ENCODE measurements at regions not wholly inside any gene's neighbourhood (a gene's known extent, or its start where the extent isn't known, plus 50 kb on each side); places are given as distances from the start of the nearest gene placed in this dataset.

DNA sequence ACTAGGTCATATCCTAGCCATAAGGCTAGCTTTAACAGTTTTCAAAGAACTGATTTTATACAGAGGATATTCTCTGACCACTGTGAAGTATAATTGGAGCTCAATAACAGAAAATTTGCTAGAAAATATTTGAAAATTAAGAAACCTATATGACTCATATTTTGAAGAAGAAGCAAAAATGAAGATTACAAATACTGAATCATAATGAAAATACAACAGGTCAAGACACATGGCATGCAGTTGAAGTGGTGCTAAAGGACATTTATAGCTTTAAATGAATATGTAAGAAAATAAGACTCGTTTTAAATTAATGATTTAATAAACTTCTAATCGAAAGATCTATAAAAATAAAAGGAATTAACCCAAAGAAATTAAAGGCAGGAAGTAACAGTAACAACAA is 1234.6 kb downstream of the SLC16A7 start:
- Histone ChIP-seq H3K9me3 (ENCODE audit: control insufficient read depth, insufficient read depth, low read length) (0 out of 2 replicates have a peak, but pooled peaks cover 3% of the 10 kb centered on the region), H3K9ac (ENCODE audit: low read depth, low read length) (no peak overlapping the region), H3K36me3 (ENCODE audit: insufficient read depth, low read length) (no peaks in the 10 kb centered on the region), H3K4me1 (ENCODE audit: insufficient read depth, low read length) (no peaks in the 10 kb centered on the region; the same call in 1 of the 2 replicates)

DNA sequence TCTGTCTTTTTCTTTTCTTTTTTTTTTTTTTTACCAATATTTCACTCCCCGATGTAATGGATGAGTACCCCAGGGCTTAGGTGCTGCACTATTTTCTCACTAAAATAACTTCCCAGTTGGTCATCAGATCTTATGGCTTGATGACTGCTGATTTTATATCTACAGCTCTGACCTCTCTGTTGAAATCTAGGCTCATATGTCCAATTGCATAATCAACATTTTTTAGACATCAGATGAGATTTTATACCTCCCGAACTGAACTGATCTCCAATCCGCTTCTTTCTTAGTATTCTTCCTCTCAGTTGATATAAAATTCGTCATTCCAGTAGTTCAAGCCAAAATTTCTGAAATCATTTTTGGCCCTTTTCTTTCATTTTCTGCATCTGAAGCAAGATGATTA is 1236.5 kb downstream of the SLC16A7 start:
- H3K9ac ChIP-seq (ENCODE audit: low read depth, low read length): no peak overlapping the region
- H3K9me3 ChIP-seq (ENCODE audit: control insufficient read depth, insufficient read depth, low read length): 0 out of 2 replicates have a peak, but pooled peaks cover 3% of the 10 kb centered on the region
- H3K4me1 ChIP-seq (ENCODE audit: insufficient read depth, low read length): no peaks in the 10 kb centered on the region; the same call in 1 of the 2 replicates
- no peaks in the 10 kb centered on the region for H3K36me3 ChIP-seq (ENCODE audit: insufficient read depth, low read length)

DNA sequence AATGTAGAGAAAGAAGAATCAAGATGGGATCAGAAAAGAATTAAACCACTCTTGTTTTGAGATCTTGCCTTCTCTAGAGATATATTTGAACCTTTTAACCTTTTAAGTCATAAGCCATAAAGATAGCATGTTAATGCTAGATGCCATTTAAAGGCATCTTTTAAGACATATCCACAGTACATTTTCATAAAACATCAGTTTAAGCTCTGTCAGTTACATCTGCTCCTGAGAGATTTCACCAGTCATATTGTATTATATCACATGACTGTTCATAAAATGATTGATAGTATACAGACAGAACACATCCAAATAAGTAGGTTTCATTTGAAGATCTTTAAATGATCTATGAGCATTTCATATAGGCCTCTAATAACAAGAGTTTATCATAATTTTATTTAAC is 1238.5 kb downstream of the SLC16A7 start:
- no peak overlapping the region for H3K9ac ChIP-seq (ENCODE audit: low read depth, low read length)

DNA sequence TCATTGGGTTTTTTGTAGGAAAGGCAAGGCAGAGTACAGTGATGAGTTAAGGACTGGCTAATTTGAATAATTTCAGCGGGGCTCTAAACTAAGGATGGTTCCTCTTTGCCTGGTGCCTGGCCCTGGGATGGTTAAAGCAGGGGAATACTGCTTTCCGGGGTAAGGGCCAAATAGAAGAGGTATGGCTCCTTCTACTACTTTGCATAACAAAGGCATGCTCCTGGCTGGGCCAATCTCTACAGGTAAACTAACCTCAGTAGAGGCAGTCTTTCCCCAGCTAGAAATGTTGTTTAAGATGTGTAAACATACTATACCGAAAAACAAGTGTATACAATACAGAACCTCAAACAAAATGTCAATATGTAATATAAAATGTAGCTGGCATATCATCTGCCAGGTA is 1239.0 kb downstream of the SLC16A7 start:
- Histone ChIP-seq H3K9me3 (ENCODE audit: control insufficient read depth, insufficient read depth, low read length) (no peaks in the 10 kb centered on the region), H3K36me3 (ENCODE audit: insufficient read depth, low read length) (no peaks in the 10 kb centered on the region), H3K9ac (ENCODE audit: low read depth, low read length) (no peak overlapping the region), H3K4me1 (ENCODE audit: insufficient read depth, low read length) (no peaks in the 10 kb centered on the region; the same call in 1 of the 2 replicates)

More for the DNA sequence above, 1238.5 kb downstream of the SLC16A7 start:
- Histone ChIP-seq H3K9me3 (ENCODE audit: control insufficient read depth, insufficient read depth, low read length) (no peaks in the 10 kb centered on the region), H3K36me3 (ENCODE audit: insufficient read depth, low read length) (no peaks in the 10 kb centered on the region), H3K4me1 (ENCODE audit: insufficient read depth, low read length) (no peaks in the 10 kb centered on the region; the same call in 1 of the 2 replicates)

DNA sequence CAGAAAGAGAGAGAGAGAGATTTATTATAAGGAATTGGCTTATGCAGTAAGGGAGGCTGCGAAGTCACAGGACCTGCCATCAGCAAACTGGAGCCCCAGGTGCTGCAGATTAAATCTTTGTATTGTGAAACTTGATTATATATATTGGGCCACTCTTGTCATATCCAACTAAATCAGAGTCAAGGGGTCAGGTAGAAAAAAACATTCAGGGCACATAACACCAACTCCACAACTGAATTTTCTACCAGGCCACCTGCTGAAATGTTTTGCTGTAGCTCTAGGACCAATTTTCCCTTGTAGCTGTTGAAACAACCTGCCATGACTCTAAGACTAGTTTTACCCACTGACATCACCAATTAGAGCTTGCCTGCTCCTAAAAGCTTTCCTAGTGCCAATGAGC is 1240.8 kb downstream of the SLC16A7 start:
- no peaks in the 10 kb centered on the region for H3K9me3 ChIP-seq (ENCODE audit: control insufficient read depth, insufficient read depth, low read length)
- H3K36me3 ChIP-seq (ENCODE audit: insufficient read depth, low read length): no peaks in the 10 kb centered on the region
- no peak overlapping the region for H3K9ac ChIP-seq (ENCODE audit: low read depth, low read length)
- H3K4me1 ChIP-seq (ENCODE audit: insufficient read depth, low read length): no peaks in the 10 kb centered on the region; the same call in 1 of the 2 replicates

DNA sequence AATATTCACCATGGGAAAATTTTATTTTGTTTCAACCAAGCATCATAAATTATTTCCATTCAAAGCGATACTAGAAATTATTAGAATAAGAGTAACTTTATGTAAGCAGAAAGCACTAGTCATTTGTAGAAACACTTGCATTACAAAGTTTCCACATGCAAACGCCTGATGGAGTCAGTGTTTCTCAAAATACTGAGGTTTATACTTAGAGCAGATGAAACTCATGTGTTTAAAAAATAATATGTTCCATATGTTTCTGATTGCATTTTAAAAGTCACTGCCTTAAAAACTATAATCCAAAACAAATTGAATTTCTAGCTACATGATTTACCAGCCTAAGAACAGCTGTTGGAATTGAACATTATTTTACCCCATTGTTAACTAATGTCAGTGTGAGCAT is 1246.4 kb downstream of the SLC16A7 start:
- no peak overlapping the region for H3K9ac ChIP-seq (ENCODE audit: low read depth, low read length)
- no peaks in the 10 kb centered on the region for H3K4me1 ChIP-seq (ENCODE audit: insufficient read depth, low read length)
- H3K36me3 ChIP-seq (ENCODE audit: insufficient read depth, low read length): no peaks in the 10 kb centered on the region
- no peaks in the 10 kb centered on the region for H3K9me3 ChIP-seq (ENCODE audit: control insufficient read depth, insufficient read depth, low read length)

DNA sequence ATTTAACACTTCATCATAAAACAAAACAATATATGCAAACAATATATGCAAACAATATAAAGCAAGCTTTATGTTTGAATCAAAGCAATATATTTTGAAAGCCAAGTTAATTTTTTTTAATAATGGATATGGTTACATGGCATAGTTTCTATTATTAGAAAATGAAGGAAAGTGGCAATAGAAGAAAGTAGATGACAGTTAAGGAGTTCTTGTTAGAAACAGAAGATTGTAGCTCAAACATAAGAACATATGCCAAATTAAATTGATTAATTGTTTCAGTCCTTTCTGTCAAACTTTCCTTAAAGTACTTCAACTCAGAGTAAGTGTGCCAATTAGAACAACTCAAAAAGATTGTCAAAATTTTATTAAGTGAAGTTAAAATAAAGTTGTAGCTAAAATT is 1248.3 kb downstream of the SLC16A7 start:
- H3K9ac ChIP-seq (ENCODE audit: low read depth, low read length): no peak overlapping the region

DNA sequence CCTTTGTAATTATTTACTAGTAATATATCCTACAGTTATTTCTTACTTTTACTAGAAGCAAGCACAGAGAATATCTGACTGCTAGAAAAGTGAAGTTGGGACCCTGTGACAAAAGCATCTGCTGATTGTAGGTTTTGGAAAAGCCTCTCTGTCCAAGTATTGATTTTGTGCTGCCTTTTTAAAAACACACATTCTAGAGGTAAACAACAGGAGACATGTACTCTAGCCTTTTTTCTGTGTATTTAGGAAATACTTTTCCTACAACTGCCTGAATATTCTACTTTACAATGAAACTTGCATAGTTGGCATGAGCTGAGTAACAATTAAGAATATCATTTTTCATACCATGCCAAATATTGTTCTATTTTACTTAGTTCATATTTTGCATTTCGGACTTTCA is 1249.0 kb downstream of the SLC16A7 start:
- Histone ChIP-seq H3K9me3 (ENCODE audit: control insufficient read depth, insufficient read depth, low read length) (no peaks in the 10 kb centered on the region), H3K9ac (ENCODE audit: low read depth, low read length) (no peak overlapping the region), H3K36me3 (ENCODE audit: insufficient read depth, low read length) (no peaks in the 10 kb centered on the region), H3K4me1 (ENCODE audit: insufficient read depth, low read length) (no peaks in the 10 kb centered on the region)

More for the DNA sequence above, 1248.3 kb downstream of the SLC16A7 start:
- Histone ChIP-seq H3K9me3 (ENCODE audit: control insufficient read depth, insufficient read depth, low read length) (no peaks in the 10 kb centered on the region), H3K4me1 (ENCODE audit: insufficient read depth, low read length) (no peaks in the 10 kb centered on the region), H3K36me3 (ENCODE audit: insufficient read depth, low read length) (no peaks in the 10 kb centered on the region)

DNA sequence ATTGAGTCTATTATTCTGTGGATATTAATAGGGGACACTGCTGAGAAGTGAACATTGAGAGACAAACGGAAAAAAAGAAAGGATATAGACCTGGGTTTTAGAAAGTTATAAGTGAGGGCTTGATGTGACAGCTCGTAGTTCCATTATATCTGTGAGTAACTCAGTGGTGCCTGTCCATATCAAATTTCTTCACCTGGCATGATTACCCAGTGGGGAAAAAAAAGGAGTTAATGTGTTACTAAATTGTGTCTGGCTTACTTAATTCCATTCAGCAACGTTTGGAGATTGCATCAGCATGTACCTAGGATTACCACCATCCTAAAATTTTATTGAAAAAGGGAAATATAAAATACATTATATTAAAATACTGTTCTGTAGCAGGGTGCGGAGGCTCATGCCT is 1249.9 kb downstream of the SLC16A7 start:
- no peaks in the 10 kb centered on the region for H3K36me3 ChIP-seq (ENCODE audit: insufficient read depth, low read length)
- H3K9ac ChIP-seq (ENCODE audit: low read depth, low read length): no peak overlapping the region
- H3K9me3 ChIP-seq (ENCODE audit: control insufficient read depth, insufficient read depth, low read length): no peaks in the 10 kb centered on the region
- no peaks in the 10 kb centered on the region for H3K4me1 ChIP-seq (ENCODE audit: insufficient read depth, low read length)

DNA sequence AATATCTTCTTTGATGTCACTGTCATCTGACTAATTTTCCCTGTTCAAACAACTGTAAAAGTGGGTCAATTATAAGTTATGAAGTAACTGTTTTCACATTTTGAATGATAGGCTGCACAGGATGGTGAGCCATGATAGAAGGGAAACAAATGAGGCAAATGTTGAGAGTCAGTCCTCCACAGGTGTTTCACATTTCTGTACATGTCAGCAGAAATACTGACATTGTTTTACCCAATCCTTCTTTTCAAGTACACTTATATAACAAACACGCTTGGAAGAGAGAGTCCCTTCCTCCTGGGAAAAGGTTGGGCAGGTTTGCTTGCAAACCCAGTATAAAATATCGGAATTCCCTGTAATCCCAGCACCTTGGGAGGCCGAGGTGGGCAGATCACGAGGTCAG is 1251.5 kb downstream of the SLC16A7 start:
- Histone ChIP-seq H3K9ac (ENCODE audit: low read depth, low read length) (no peak overlapping the region), H3K4me1 (ENCODE audit: insufficient read depth, low read length) (no peaks in the 10 kb centered on the region), H3K36me3 (ENCODE audit: insufficient read depth, low read length) (no peaks in the 10 kb centered on the region), H3K9me3 (ENCODE audit: control insufficient read depth, insufficient read depth, low read length) (no peaks in the 10 kb centered on the region)

DNA sequence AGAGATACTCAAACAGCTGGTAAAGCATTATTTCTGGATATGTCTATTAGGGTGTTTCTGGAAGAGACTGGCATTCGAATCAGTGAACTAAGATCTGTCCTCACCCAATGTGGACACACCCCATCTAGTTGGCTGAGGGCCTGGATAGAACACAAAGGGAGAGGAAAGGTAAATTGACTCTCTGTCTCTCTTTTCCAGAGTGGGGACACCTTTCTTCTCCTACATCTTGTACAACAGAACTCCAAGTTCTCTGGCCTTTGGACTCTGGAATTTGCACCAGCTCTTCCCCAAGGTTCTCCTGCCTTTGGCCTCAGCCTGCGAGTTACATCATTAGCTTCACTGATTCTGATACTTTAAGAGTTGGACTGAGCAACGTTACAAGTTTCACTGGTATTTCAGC is 1253.9 kb downstream of the SLC16A7 start:
- no peak overlapping the region for H3K9ac ChIP-seq (ENCODE audit: low read depth, low read length)
- no peaks in the 10 kb centered on the region for H3K36me3 ChIP-seq (ENCODE audit: insufficient read depth, low read length)
- no peaks in the 10 kb centered on the region for H3K9me3 ChIP-seq (ENCODE audit: control insufficient read depth, insufficient read depth, low read length)
- no peaks in the 10 kb centered on the region for H3K4me1 ChIP-seq (ENCODE audit: insufficient read depth, low read length)

DNA sequence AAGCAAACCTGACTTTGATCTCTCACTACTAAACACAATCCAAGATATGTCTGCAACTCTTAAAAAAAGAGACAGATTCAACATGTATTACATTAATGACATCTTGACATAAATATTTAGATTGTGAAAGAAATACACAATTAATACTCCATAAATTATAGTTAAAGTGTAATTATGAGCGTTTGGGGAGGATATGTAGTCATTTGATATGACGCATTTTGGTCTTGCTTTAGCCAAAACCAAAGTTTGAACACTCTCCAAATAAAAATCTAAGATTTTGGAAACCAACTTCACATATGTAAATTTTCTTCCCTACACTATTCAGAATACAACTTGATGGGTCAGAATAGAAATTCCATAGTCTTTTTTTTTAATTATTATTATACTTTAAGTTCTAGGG is 1257.6 kb downstream of the SLC16A7 start:
- Histone ChIP-seq H3K36me3 (ENCODE audit: insufficient read depth, low read length) (no peaks in the 10 kb centered on the region), H3K4me1 (ENCODE audit: insufficient read depth, low read length) (no peaks in the 10 kb centered on the region), H3K9me3 (ENCODE audit: control insufficient read depth, insufficient read depth, low read length) (no peaks in the 10 kb centered on the region), H3K9ac (ENCODE audit: low read depth, low read length) (no peak overlapping the region)

DNA sequence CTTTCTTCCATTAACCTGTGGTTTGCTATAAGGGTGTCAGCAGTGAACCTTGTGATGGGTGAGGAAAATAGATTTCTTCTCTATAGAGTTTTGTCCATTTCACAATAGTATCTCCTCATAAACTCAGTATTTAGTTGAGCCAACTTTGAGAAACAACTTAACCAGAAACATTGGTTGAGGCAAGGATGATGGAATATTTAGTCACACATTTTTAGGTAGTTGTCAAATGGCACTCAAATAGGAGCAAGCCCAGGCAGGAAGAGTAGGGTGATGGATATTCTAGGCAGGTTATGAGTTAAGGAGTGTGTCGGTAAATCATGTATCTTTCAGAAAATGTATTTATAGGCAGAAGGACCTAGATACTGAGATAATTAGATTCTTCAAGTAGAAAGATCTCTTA is 1267.6 kb downstream of the SLC16A7 start:
- H3K36me3 ChIP-seq (ENCODE audit: insufficient read depth, low read length): no peaks in the 10 kb centered on the region
- no peaks in the 10 kb centered on the region for H3K9me3 ChIP-seq (ENCODE audit: control insufficient read depth, insufficient read depth, low read length)
- H3K9ac ChIP-seq (ENCODE audit: low read depth, low read length): no peak overlapping the region
- no peaks in the 10 kb centered on the region for H3K4me1 ChIP-seq (ENCODE audit: insufficient read depth, low read length)

DNA sequence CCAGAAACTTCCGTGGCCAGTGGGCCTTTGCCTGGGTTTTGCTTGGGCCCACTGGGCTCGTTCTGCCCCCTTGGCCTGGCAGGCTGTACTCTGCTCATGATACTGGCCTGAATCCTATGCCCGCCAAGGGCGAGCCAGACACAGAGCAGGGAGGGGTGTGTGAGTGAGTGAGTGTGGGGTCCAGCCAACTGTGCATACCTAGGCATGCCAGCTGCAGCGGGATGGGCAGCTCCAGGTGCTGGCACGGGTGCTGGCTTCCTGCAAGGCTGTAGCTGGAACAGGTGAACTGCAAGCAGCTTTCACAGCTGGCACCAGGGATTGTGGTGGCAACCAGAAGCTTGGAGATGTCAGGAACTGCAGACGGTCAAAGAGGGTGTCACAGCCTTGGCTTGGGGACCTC is 1276.4 kb downstream of the SLC16A7 start:
- H3K9me3 ChIP-seq (ENCODE audit: control insufficient read depth, insufficient read depth, low read length): no peaks in the 10 kb centered on the region
- no peaks in the 10 kb centered on the region for H3K36me3 ChIP-seq (ENCODE audit: insufficient read depth, low read length)
- no peaks in the 10 kb centered on the region for H3K4me1 ChIP-seq (ENCODE audit: insufficient read depth, low read length)
- H3K9ac ChIP-seq (ENCODE audit: low read depth, low read length): no peak overlapping the region

DNA sequence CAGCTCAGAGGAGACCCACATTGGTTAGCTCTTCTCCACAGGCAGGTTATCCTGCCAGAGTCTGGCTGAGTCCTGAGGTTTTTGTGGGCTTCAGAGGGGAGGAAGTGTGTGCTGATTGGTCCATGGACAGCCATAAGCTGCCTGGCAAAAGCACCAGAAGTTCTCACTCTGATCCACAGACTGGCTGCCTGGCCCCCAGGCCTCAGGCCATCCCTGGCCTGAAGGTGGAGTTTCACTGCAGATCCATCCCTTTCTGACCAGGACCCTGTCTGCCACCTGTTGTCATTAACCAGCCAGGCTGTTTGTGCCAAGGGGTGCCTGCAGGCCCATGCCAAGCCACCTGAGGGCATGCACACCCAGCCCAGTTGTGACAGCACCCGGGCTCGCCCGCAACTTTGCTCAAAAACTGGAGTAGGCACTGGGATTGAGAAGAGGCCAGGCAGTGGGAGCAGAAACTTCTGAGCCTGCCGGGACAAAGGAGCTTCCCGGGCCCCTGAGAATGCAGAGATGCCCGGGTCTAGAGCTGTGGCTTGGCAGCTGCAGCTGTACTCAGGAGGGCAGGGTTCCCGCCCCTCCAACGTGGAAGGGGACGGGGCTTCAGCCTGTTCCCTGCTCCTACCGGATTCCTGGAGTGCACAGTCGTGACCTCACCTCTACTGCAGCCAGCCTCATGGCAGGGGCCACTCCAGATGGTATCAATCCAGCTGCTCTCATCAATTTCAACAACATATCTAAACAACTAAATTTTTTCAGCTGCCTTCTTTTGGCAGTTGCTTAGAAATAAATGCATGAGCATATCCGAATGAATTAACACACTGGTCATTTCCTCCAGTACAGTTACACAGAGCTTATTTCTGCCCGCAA is 1277.3 kb downstream of the SLC16A7 start:
- Histone ChIP-seq H3K9ac (ENCODE audit: low read depth, low read length) (no peak overlapping the region), H3K4me1 (ENCODE audit: insufficient read depth, low read length) (no peaks in the 10 kb centered on the region), H3K9me3 (ENCODE audit: control insufficient read depth, insufficient read depth, low read length) (no peaks in the 10 kb centered on the region), H3K36me3 (ENCODE audit: insufficient read depth, low read length) (no peaks in the 10 kb centered on the region)

Data from ES-I3 (cell line).